Activated CD8-positive, alpha-beta memory T cell treated with anti-CD3 and anti-CD28 coated beads for 24 hours (primary cell): ENCODE measurements at regions not wholly inside any gene's neighbourhood (a gene's known extent, or its start where the extent isn't known, plus 50 kb on each side); places are given as distances from the start of the nearest gene placed in this dataset.

ENCODE experiments used
- DNase-seq: peaks from one replicate; pipeline ENCODE4 v3.0.0-alpha.2; 2020

GRCh38 chr4:182175788-182176519 is 67.2 kb upstream of the TENM3 start:
- no peak for DNase-seq

- no peak for DNase-seq
These were observed 66.0 kb upstream of the TENM3 start for GRCh38 chr4:182177166-182177565.

GRCh38 chr4:182179105-182179504 is 64.1 kb upstream of the TENM3 start:
- no peak for DNase-seq

GRCh38 chr4:182179751-182180150 is 63.5 kb upstream of the TENM3 start:
- DNase-seq: no peak

GRCh38 chr4:182185491-182185890 is 57.7 kb upstream of the TENM3 start:
- DNase-seq: no peak

GRCh38 chr4:182187674-182188073 is 55.5 kb upstream of the TENM3 start:
- no peak for DNase-seq

GRCh38 chr4:182188622-182189021 is 54.6 kb upstream of the TENM3 start:
- DNase-seq: no peak

- no peak for DNase-seq
These were observed 53.9 kb upstream of the TENM3 start for GRCh38 chr4:182189103-182189878.

- DNase-seq: no peak
These were observed 52.9 kb upstream of the TENM3 start for GRCh38 chr4:182190306-182190705.

- no peak for DNase-seq
These were observed 50.6 kb upstream of the TENM3 start for GRCh38 chr4:182192511-182193181.

GRCh38 chr4:182193311-182193710 is 49.9 kb upstream of the TENM3 start:
- no peak for DNase-seq
